ENCODE measurements at regions not wholly inside any gene's neighbourhood (a gene's known extent, or its start where the extent isn't known, plus 50 kb on each side); places are given as distances from the start of the nearest gene placed in this dataset.

DNA sequence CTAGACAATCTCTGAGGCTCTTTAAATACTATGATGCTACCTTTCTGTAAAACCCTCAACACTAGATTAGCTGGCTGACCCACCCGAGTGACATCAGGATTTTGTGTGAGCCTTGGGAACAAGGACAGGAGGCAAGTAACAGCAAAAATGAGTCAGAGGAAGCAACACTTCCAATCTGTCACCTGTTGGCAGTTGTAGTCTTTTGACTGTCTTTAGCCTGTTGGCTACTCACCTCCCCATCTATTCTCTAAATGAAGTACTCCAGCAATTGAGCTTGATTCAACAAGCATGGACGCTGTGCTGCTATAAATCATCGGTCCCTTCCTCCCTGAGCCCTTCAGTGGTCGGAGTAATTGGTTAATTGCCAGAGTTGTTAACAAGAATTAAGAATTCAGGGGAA, 898.7 kb downstream of the BCL11A start:
- H3K27ac Mint-ChIP-seq: no peak overlapping the region
- CTCF ChIA-PET: no interaction called here
- H3K4me3 Mint-ChIP-seq: no peak overlapping the region
- Histone ChIP-seq H3K36me3 (ENCODE audit: insufficient read depth, low read length) (no peaks in the 10 kb centered on the region), H3K4me3 (ENCODE audit: low read length) (no peak overlapping the region), H3K9me3 (ENCODE audit: control insufficient read depth in 1 of 2, insufficient read depth in 1 of 2, low read length in 2 of 2) (peaks cover 0 to 3% of the 10 kb centered on the region in 2 experiments), H3K4me1 (ENCODE audit: insufficient read depth, low read length) (no peaks in the 10 kb centered on the region), H3K27ac (ENCODE audit: low read depth in 1 of 2, low read length in 2 of 2) (no peak overlapping the region), H3K27me3 (ENCODE audit: control insufficient read depth in 1 of 2, insufficient read depth in 2 of 2, low read length in 2 of 2) (no peaks in the 10 kb centered on the region)
- no peaks in the 10 kb centered on the region for H3K9me3 Mint-ChIP-seq
- no peak for ATAC-seq (ENCODE audit: poor library complexity)
- H3K36me3 Mint-ChIP-seq (ENCODE audit: low read depth): no peaks in the 10 kb centered on the region
- H3K4me1 Mint-ChIP-seq (ENCODE audit: low read depth): no peaks in the 10 kb centered on the region
- intact Hi-C loops (cut with DNase I, micrococcal nuclease): no loop called here
- TF ChIP-seq CTCF (IDR thresholded peaks at IDR 0.05): no peak
- POLR2A ChIA-PET: no interaction called here
- H3K27me3 Mint-ChIP-seq: no peaks in the 10 kb centered on the region
- DNase-seq: no peak

- Mint-ChIP-seq H3K4me3 (no peak overlapping the region), H3K4me1 (ENCODE audit: low read depth) (no peaks in the 10 kb centered on the region), H3K27ac (no peak overlapping the region), H3K27me3 (no peaks in the 10 kb centered on the region), H3K36me3 (ENCODE audit: low read depth) (no peaks in the 10 kb centered on the region), H3K9me3 (no peaks in the 10 kb centered on the region)
- CTCF ChIA-PET: no interaction called here
- H3K36me3 ChIP-seq (ENCODE audit: insufficient read depth, low read length): no peaks in the 10 kb centered on the region
- intact Hi-C loops (cut with DNase I, micrococcal nuclease): no loop called here
- H3K27ac ChIP-seq (ENCODE audit: low read depth in 1 of 2, low read length in 2 of 2): no peak overlapping the region
- ATAC-seq (ENCODE audit: poor library complexity) (no peak), DNase-seq (no peak)
- peaks cover 0 to 3% of the 10 kb centered on the region in 2 experiments for H3K9me3 ChIP-seq (ENCODE audit: control insufficient read depth in 1 of 2, insufficient read depth in 1 of 2, low read length in 2 of 2)
- no peaks in the 10 kb centered on the region for H3K4me1 ChIP-seq (ENCODE audit: insufficient read depth, low read length)
- no peak overlapping the region for H3K4me3 ChIP-seq (ENCODE audit: low read length)
- POLR2A ChIA-PET: no interaction called here
- no peaks in the 10 kb centered on the region for H3K27me3 ChIP-seq (ENCODE audit: control insufficient read depth in 1 of 2, insufficient read depth in 2 of 2, low read length in 2 of 2)
- no peak for TF ChIP-seq CTCF (IDR thresholded peaks at IDR 0.05)
Measured at GRCh38 chr2:59653164-59653563, 900.3 kb downstream of the BCL11A start.

GRCh38 chr2:59630789-59631188, 922.7 kb downstream of the BCL11A start:
- no peaks in the 10 kb centered on the region for H3K36me3 Mint-ChIP-seq (ENCODE audit: low read depth)
- H3K27me3 ChIP-seq (ENCODE audit: control insufficient read depth in 1 of 2, insufficient read depth in 2 of 2, low read length in 2 of 2): no peaks in the 10 kb centered on the region
- H3K4me1 Mint-ChIP-seq (ENCODE audit: low read depth): no peaks in the 10 kb centered on the region
- ChIA-PET CTCF (interaction anchor here (1.5 kb wide), 2 partner anchors 11 to 26 kb away, joined by 3 read pairs; no protein-coding TSS in a partner anchor), POLR2A (no interaction called here)
- H3K36me3 ChIP-seq (ENCODE audit: insufficient read depth, low read length): no peaks in the 10 kb centered on the region
- no peaks in the 10 kb centered on the region for H3K4me1 ChIP-seq (ENCODE audit: insufficient read depth, low read length)
- ATAC-seq (ENCODE audit: poor library complexity) (no peak), DNase-seq (no peak)
- no peak for TF ChIP-seq CTCF (IDR thresholded peaks at IDR 0.05)
- no peak overlapping the region for H3K4me3 ChIP-seq (ENCODE audit: low read length)
- H3K27me3 Mint-ChIP-seq: no peaks in the 10 kb centered on the region
- intact Hi-C loops (cut with DNase I, micrococcal nuclease): no loop called here
- H3K9me3 ChIP-seq (ENCODE audit: control insufficient read depth in 1 of 2, insufficient read depth in 1 of 2, low read length in 2 of 2): no peaks in the 10 kb centered on the region
- peaks cover 6% of the 10 kb centered on the region for H3K9me3 Mint-ChIP-seq
- no peak overlapping the region for H3K27ac ChIP-seq (ENCODE audit: low read depth in 1 of 2, low read length in 2 of 2)
- H3K27ac Mint-ChIP-seq: no peak overlapping the region
- no peak overlapping the region for H3K4me3 Mint-ChIP-seq

All from CD4-positive, alpha-beta T cell (primary cell).